Mucosa of rectum (tissue), 2 donors: ENCODE measurements at regions not wholly inside any gene's neighbourhood (a gene's known extent, or its start where the extent isn't known, plus 50 kb on each side); places are given as distances from the start of the nearest gene placed in this dataset.

Experiments
- H3K27ac ChIP-seq, 2 donors: one replicate each; pipeline ENCODE4 v1.7.0; 2013; ENCODE audit warnings: inconsistent platforms in 2 of 2, low read depth in 2 of 2, low read length in 2 of 2
- H3K27me3 ChIP-seq, 2 donors: one replicate each; pipeline ENCODE4 v1.7.0; 2013; ENCODE audit warnings: low read length in 2 of 2; ENCODE audit not compliant: control insufficient read depth in 2 of 2, insufficient read depth in 2 of 2
- H3K36me3 ChIP-seq, 2 donors: one replicate each; pipeline ENCODE4 v1.7.0; 2013; ENCODE audit warnings: low read length in 2 of 2; ENCODE audit not compliant: control insufficient read depth in 2 of 2, insufficient read depth in 2 of 2
- H3K4me1 ChIP-seq, 2 donors: one replicate each; pipeline ENCODE4 v1.7.0; 2013; ENCODE audit warnings: low read length in 2 of 2, mild to moderate bottlenecking in 1 of 2; ENCODE audit not compliant: control insufficient read depth in 2 of 2, insufficient read depth in 2 of 2
- H3K4me3 ChIP-seq, 2 donors: one replicate each; pipeline ENCODE4 v1.7.0; 2013; ENCODE audit warnings: low read length in 2 of 2
- H3K9ac ChIP-seq, 2 donors: one replicate each; pipeline ENCODE4 v1.7.0; 2013; ENCODE audit warnings: low read length in 2 of 2, low read depth in 1 of 2, mild to moderate bottlenecking in 1 of 2
- H3K9me3 ChIP-seq, 2 donors: one replicate each; pipeline ENCODE4 v1.7.0; 2013; ENCODE audit warnings: low read length in 2 of 2; ENCODE audit not compliant: control insufficient read depth in 2 of 2
- donor health status: healthy.
- donor health status: Normal muscosa, but diverticular disease.

DNA sequence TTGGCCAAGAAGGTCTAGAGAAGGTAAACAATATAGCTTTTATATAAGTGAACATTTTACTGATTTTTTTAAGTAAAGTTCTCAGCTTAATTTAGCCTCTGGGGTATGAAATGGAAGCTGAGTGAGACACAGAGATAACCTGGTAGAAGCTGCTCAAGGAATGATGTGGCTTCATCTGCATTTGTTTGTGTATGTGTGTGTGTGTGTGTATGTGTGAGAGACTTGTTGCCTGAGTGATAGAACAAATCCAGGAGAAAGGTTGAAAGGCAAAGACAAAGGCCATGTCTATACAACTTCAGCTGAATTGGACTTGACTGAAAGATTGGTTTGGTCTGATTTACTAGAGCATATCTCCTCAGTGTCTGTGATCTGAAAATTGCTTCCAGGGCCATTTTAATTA lies 63.6 kb downstream of the PCDH7 start:
- Histone ChIP-seq H3K9ac (no peak overlapping the region), H3K27me3 (no peaks in the 10 kb centered on the region), H3K9me3 (no peaks in the 10 kb centered on the region), H3K36me3 (no peaks in the 10 kb centered on the region), H3K27ac (no peak overlapping the region), H3K4me1 (no peaks in the 10 kb centered on the region), H3K4me3 (no peak overlapping the region)

GRCh38 chr4:30789219-30789671 lies 69.1 kb downstream of the PCDH7 start:
- Histone ChIP-seq H3K36me3 (no peaks in the 10 kb centered on the region), H3K9ac (no peak overlapping the region), H3K4me3 (no peak overlapping the region), H3K4me1 (no peaks in the 10 kb centered on the region), H3K9me3 (no peaks in the 10 kb centered on the region), H3K27ac (no peak overlapping the region), H3K27me3 (no peaks in the 10 kb centered on the region)

GRCh38 chr4:30790123-30790522 lies 70.0 kb downstream of the PCDH7 start:
- Histone ChIP-seq H3K27me3 (no peaks in the 10 kb centered on the region), H3K4me3 (no peak overlapping the region), H3K9me3 (no peaks in the 10 kb centered on the region), H3K27ac (no peak overlapping the region), H3K36me3 (no peaks in the 10 kb centered on the region), H3K9ac (no peak overlapping the region), H3K4me1 (no peaks in the 10 kb centered on the region)

DNA sequence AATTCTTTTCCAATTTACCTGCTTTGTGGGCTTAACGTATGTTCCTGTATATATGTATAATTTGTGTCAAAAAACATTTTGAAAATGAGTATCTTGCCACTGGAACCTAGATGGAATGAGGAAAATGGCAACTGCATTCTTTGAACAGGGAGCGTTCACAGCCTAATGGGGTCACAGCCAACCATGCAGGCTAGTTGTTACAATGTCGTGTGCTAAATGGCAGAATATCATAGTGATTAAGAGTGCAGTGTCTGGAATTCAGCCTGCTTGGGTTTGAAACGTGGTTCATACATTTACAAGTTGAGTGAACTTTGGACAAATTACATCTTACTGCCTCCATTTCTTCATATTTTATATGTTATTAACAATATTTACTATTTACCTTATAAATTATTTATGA lies 70.8 kb downstream of the PCDH7 start:
- Histone ChIP-seq H3K9ac (no peak overlapping the region), H3K9me3 (no peaks in the 10 kb centered on the region), H3K4me1 (no peaks in the 10 kb centered on the region), H3K27ac (no peak overlapping the region), H3K27me3 (no peaks in the 10 kb centered on the region), H3K36me3 (no peaks in the 10 kb centered on the region), H3K4me3 (no peak overlapping the region)

GRCh38 chr4:30792601-30793000 lies 72.4 kb downstream of the PCDH7 start:
- Histone ChIP-seq H3K27ac (no peak overlapping the region), H3K9me3 (no peaks in the 10 kb centered on the region), H3K4me1 (no peaks in the 10 kb centered on the region), H3K27me3 (no peaks in the 10 kb centered on the region), H3K9ac (no peak overlapping the region), H3K4me3 (no peak overlapping the region), H3K36me3 (no peaks in the 10 kb centered on the region)

DNA sequence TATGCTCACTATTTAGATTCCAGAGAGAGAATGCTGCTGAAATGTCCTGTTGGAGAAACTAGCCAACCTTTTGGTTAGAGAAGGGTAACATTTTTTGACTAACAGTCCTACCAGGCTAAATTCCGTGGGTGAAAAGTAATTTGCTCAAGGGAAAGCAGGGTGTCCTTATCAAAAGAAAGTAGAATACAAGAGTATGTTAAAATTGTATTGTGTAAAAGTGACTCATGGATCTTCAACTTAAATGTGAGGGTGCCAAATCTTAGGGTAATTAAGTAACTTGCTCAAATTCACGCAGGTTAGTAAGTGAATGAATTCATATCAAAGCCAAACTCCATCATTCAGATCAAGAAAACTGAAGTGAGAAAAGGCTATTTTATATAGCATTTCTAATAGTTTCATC lies 81.7 kb downstream of the PCDH7 start:
- Histone ChIP-seq H3K4me3 (no peak overlapping the region), H3K4me1 (no peaks in the 10 kb centered on the region), H3K9me3 (no peaks in the 10 kb centered on the region), H3K27ac (no peak overlapping the region), H3K9ac (no peak overlapping the region), H3K36me3 (no peaks in the 10 kb centered on the region), H3K27me3 (no peaks in the 10 kb centered on the region)

GRCh38 chr4:30802622-30803323 lies 82.6 kb downstream of the PCDH7 start:
- Histone ChIP-seq H3K9ac (no peak overlapping the region), H3K36me3 (no peaks in the 10 kb centered on the region), H3K4me1 (no peaks in the 10 kb centered on the region), H3K4me3 (no peak overlapping the region), H3K27me3 (no peaks in the 10 kb centered on the region), H3K9me3 (no peaks in the 10 kb centered on the region), H3K27ac (no peak overlapping the region)

DNA sequence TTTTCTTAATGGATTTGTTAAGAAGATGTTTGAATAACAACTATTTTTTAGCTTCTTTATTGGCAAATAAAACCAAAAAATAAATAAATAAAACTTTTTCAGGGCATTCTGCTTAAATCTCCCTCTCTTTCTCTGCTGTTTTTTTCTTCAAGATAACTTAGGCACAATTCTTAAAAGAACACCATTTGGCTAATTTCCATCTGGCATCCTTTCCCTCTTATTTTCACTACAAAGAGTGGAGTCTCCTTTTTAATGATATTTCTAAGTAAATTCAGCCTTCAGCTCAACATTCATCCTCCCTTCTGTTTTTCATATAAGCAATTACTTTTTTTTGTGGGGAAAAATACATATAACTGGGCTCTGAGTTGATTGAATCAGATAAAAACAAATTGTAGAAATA lies 88.1 kb downstream of the PCDH7 start:
- no peak overlapping the region for H3K9ac ChIP-seq
- H3K4me3 ChIP-seq: no peak overlapping the region
- no peaks in the 10 kb centered on the region for H3K9me3 ChIP-seq
- no peaks in the 10 kb centered on the region for H3K4me1 ChIP-seq
- H3K36me3 ChIP-seq: no peaks in the 10 kb centered on the region
- H3K27me3 ChIP-seq: no peaks in the 10 kb centered on the region
- no peak overlapping the region for H3K27ac ChIP-seq

DNA sequence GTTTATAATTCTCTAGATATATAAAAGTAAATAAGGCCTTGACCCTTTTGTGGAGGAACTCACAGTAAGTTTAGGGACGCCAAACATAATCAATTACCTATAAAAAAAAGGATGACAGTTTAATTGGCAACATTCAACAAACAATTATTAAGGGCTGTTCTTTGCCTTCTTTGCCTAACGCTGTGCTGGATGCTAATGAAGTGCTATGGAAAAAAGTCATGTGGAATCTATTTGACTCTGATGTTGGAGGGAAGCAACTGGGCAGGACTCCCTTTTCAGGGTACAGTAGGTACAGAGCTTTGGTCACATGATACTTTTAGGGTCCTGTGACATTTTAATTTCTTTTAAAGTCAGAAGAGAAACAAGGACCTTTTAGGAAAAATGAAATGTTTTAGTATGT lies 91.1 kb downstream of the PCDH7 start:
- Histone ChIP-seq H3K36me3 (no peaks in the 10 kb centered on the region), H3K9ac (no peak overlapping the region), H3K27ac (no peak overlapping the region), H3K27me3 (no peaks in the 10 kb centered on the region), H3K4me3 (no peak overlapping the region), H3K4me1 (no peaks in the 10 kb centered on the region), H3K9me3 (no peaks in the 10 kb centered on the region)

DNA sequence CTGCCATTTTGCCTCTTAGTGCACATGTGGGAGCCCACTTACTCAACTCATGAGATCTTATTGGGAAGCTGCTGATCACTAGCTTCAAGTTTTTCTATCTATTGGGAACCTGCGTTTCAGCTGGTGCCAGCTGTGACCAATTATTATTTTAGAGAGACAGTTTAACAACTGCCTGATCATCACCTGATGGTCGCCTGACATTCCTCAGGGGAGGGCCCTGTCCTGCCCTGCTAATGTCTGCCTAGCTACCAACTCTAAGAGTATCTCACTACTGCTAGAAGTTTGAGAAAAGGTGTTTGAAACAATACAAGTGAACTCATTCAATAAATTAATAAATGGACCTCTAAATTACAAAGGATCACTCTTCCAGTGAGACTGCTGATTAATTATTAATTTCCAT lies 95.5 kb downstream of the PCDH7 start:
- no peak overlapping the region for H3K9ac ChIP-seq
- no peaks in the 10 kb centered on the region for H3K36me3 ChIP-seq
- no peaks in the 10 kb centered on the region for H3K4me1 ChIP-seq
- no peak overlapping the region for H3K27ac ChIP-seq
- no peak overlapping the region for H3K4me3 ChIP-seq
- no peaks in the 10 kb centered on the region for H3K9me3 ChIP-seq
- H3K27me3 ChIP-seq: no peaks in the 10 kb centered on the region

- H3K27me3 ChIP-seq: no peaks in the 10 kb centered on the region
- H3K4me1 ChIP-seq: no peaks in the 10 kb centered on the region
- no peak overlapping the region for H3K4me3 ChIP-seq
- no peak overlapping the region for H3K27ac ChIP-seq
- no peak overlapping the region for H3K9ac ChIP-seq
- no peaks in the 10 kb centered on the region for H3K36me3 ChIP-seq
- H3K9me3 ChIP-seq: no peaks in the 10 kb centered on the region
Observed at GRCh38 chr4:30817447-30817846, 97.3 kb downstream of the PCDH7 start.
